Gastroesophageal sphincter (tissue), 4 donors: ENCODE measurements at regions not wholly inside any gene's neighbourhood (a gene's known extent, or its start where the extent isn't known, plus 50 kb on each side); places are given as distances from the start of the nearest gene placed in this dataset.

Source experiments
- ATAC-seq: fragments of 150-250 bp; one replicate; pipeline ENCODE4 v1.9.1; 2016; ENCODE audit warnings: mild to moderate bottlenecking, moderate library complexity
- H3K27ac ChIP-seq, 4 donors: fragments of 200-600 bp; sonication (generic) in 3 of 4; 1 replicate in 3 of 4; 2 replicates in 1 of 4; pipeline ENCODE4 v1.5.1; 2016 to 2019
- H3K27me3 ChIP-seq: fragments of 200-600 bp; sonication (generic); one replicate; pipeline ENCODE4 v1.5.1; 2019
- H3K36me3 ChIP-seq, 2 donors: fragments of 200-600 bp; sonication (generic); one replicate each; pipeline ENCODE4 v1.5.1; 2019; ENCODE audit warnings: control low read depth in 1 of 2
- H3K4me1 ChIP-seq, 3 donors: fragments of 200-600 bp; sonication (generic); 1 replicate in 2 of 3; 2 replicates in 1 of 3; pipeline ENCODE4 v1.5.1; 2016 to 2019; ENCODE audit warnings: control low read depth in 2 of 3
- H3K4me3 ChIP-seq, 2 donors: fragments of 200-600 bp; sonication (generic); one replicate each; pipeline ENCODE4 v1.5.1; 2019; ENCODE audit warnings: mild to moderate bottlenecking in 1 of 2, moderate library complexity in 1 of 2
- H3K9me3 ChIP-seq, 3 donors: fragments of 200-600 bp; sonication (generic); one replicate each; pipeline ENCODE4 v1.5.1; 2017 to 2019; ENCODE audit warnings: control low read depth in 2 of 3
- EP300 ChIP-seq: sonication (generic); formaldehyde crosslinking; IDR thresholded peaks from one replicate; pipeline ENCODE4 v1.6.1; 2017; ENCODE audit warnings: antibody characterized with exemption, mild to moderate bottlenecking
- POLR2A ChIP-seq, 2 donors: fragments of 450-650 bp; IDR thresholded peaks; one replicate each; pipeline ENCODE4 v1.6.1; 2017; ENCODE audit warnings: antibody characterized with exemption in 2 of 2, mild to moderate bottlenecking in 2 of 2, moderate library complexity in 1 of 2
- POLR2AphosphoS5 ChIP-seq: sonication (generic); formaldehyde crosslinking; IDR thresholded peaks from one replicate; pipeline ENCODE4 v1.6.1; 2017; ENCODE audit warnings: antibody characterized with exemption
- WGBS, 2 donors: methylation state at CpG; one replicate each; pipeline ENCODE4 v1.1.5; 2018; ENCODE audit warnings: low coverage in 1 of 2; 5-methylcytosine and 5-hydroxymethylcytosine counted together
- TF ChIP-seq, protein P1 (sequence below), 4 experiments: fragments of 200-600 bp in 2 of 4; fragments of 450-650 bp in 2 of 4; sonication (generic) in 1 of 4; IDR thresholded peaks; one replicate each; pipeline ENCODE4 v1.5.1; 2017 to 2019; ENCODE audit warnings: antibody characterized with exemption in 4 of 4, mild to moderate bottlenecking in 2 of 4, moderate library complexity in 2 of 4

DNA sequence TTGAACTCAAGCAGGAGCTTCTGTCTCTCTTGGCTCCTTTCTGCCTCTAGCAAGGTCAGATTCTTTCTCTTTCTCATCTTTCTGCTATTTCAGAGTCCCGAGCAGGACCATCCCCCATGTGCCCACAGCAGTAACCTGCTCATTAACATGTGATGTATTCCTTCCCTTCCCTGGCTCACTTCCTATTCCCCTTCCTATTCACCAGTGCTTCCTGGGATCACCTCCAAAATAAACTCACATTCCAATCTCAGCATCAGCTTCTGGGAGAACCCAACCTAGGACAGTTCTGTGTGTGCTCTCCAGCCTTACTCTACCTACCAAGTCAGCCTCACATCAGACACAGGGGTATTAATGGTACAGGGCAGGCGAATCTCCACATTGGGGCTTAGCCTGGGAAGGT lies 546.4 kb upstream of the SALL1 start:
- whole genome bisulfite sequencing, 2 donors = 8 to 17% methylated on average over 1 of the region's 2 CpGs
- TF ChIP-seq EP300 = no peak
- TF ChIP-seq POLR2AphosphoS5 = no peak
- TF ChIP-seq, protein P1, sequence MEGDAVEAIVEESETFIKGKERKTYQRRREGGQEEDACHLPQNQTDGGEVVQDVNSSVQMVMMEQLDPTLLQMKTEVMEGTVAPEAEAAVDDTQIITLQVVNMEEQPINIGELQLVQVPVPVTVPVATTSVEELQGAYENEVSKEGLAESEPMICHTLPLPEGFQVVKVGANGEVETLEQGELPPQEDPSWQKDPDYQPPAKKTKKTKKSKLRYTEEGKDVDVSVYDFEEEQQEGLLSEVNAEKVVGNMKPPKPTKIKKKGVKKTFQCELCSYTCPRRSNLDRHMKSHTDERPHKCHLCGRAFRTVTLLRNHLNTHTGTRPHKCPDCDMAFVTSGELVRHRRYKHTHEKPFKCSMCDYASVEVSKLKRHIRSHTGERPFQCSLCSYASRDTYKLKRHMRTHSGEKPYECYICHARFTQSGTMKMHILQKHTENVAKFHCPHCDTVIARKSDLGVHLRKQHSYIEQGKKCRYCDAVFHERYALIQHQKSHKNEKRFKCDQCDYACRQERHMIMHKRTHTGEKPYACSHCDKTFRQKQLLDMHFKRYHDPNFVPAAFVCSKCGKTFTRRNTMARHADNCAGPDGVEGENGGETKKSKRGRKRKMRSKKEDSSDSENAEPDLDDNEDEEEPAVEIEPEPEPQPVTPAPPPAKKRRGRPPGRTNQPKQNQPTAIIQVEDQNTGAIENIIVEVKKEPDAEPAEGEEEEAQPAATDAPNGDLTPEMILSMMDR (IDR thresholded peaks at IDR 0.05) = no peak
- no peak for TF ChIP-seq POLR2A (IDR thresholded peaks at IDR 0.05)
- no peaks in the 10 kb centered on the region for H3K27me3 ChIP-seq
- no peaks in the 10 kb centered on the region for H3K36me3 ChIP-seq
- no peak overlapping the region for H3K27ac ChIP-seq
- peaks cover 0 to 11% (median 0%) of the 10 kb centered on the region in 3 donors for H3K9me3 ChIP-seq
- H3K4me1 ChIP-seq = no peaks in the 10 kb centered on the region
- ATAC-seq = no peak
- H3K4me3 ChIP-seq = no peak overlapping the region

DNA sequence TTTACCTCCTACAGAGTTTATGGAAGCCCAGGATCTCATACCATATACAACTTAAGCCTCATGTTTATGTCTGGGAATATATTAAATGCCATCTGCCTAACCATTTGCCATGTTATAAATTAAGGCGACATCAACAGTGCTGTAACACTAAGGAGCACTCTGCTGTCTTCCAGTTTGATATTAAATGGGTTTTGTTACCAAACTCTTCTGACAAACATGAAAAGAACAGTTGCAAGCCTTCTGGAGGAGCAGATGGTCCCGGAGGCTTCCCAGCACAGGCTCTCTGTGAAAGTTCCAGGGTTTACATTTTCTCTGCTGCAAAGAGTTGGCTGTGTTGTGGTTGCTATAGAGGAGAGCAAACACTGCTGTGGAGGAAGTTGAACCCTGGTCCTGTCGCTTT lies 545.3 kb upstream of the SALL1 start:
- no peaks in the 10 kb centered on the region for H3K27me3 ChIP-seq
- no peak for ATAC-seq
- no peak overlapping the region for H3K4me3 ChIP-seq
- no peaks in the 10 kb centered on the region for H3K4me1 ChIP-seq
- H3K36me3 ChIP-seq = no peaks in the 10 kb centered on the region
- TF ChIP-seq EP300 = no peak
- TF ChIP-seq POLR2AphosphoS5 = no peak
- TF ChIP-seq, protein P1 (IDR thresholded peaks at IDR 0.05) = no peak
- TF ChIP-seq POLR2A (IDR thresholded peaks at IDR 0.05) = no peak
- no peak overlapping the region for H3K27ac ChIP-seq
- 23% methylated on average over 3 of the region's 3 CpGs; no CpG with 5 or more reads in 1 of the 2 donors for WGBS, 2 donors
- peaks cover 0 to 11% (median 0%) of the 10 kb centered on the region in 3 donors for H3K9me3 ChIP-seq

DNA sequence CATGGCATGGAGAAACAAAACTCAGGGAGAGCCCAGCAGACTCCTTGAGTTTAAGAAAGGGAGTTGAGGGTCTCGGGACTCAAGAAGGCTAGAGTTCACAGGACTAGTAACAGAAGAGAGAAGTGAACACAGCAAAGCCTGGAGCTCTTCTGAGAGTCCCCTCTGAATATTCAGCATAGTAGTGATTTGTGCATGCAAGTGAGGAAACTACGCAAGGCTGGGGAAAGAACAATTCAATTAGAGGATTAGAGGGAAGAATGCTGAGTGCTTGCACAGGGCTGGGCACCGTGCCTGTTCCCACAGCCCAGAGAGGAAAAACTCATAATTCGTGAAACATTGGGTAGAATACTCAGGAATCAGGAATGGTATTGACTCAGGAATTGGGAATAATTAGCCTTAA lies 540.0 kb upstream of the SALL1 start:
- no peak for ATAC-seq
- H3K9me3 ChIP-seq = peaks cover 0 to 17% (median 0%) of the 10 kb centered on the region in 3 donors
- H3K27me3 ChIP-seq = no peaks in the 10 kb centered on the region
- H3K36me3 ChIP-seq = no peaks in the 10 kb centered on the region
- no peaks in the 10 kb centered on the region for H3K4me1 ChIP-seq
- H3K27ac ChIP-seq = no peak overlapping the region
- 76 to 84% methylated on average over 3 of the region's 4 CpGs for WGBS, 2 donors
- no peak overlapping the region for H3K4me3 ChIP-seq
- no peak for TF ChIP-seq EP300
- TF ChIP-seq POLR2A (IDR thresholded peaks at IDR 0.05) = no peak
- TF ChIP-seq, protein P1 (IDR thresholded peaks at IDR 0.05) = no peak
- no peak for TF ChIP-seq POLR2AphosphoS5

DNA sequence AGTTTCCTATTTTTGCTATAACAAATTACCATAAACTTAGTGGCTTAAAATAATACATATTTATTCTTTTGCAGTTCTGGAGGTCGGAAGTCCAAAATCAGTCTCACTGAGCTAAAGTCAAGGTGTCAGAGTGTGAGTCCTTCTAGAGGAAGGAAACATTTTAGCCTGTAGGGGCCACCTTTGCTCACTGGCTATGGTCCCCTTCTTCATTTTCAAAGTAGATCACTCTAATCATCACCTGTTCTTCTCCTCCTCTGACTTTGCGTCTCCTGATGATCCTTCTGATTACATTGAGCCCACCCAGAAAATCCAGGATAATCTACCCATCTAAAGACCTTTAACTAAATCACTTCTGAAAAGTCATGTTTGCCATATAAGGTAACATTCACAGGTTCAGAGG lies 534.4 kb upstream of the SALL1 start:
- Histone ChIP-seq H3K27ac (no peak overlapping the region), H3K4me1 (no peaks in the 10 kb centered on the region), H3K4me3 (no peak overlapping the region), H3K9me3 (no peaks in the 10 kb centered on the region), H3K27me3 (no peaks in the 10 kb centered on the region), H3K36me3 (no peaks in the 10 kb centered on the region)
- no peak for ATAC-seq
- 72 to 89% methylated on average over 2 of the region's 2 CpGs for WGBS, 2 donors
- TF ChIP-seq EP300 (no peak), POLR2AphosphoS5 (no peak), POLR2A (IDR thresholded peaks at IDR 0.05) (no peak)
- TF ChIP-seq, protein P1 (IDR thresholded peaks at IDR 0.05) = no peak

DNA sequence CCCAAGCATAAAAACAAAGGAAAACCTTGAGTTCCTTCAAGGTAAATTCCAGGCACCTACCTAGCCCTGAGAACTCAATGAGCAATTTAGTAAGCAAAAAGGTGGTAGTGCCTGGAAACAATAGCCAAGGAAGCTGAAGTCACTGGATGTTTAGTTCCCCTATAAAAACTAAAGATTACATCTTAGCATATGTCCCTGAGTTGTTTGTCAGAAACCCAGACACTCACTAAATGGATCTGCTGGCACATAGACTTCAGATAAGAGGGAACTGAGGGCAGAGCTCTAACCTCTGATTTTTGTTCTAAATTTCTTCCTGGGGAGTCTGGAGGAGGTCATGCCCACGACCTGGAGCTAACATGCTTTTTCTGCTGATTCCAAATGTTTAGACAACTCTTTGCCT lies 532.8 kb upstream of the SALL1 start:
- 23% methylated on average over 1 of the region's 1 CpG; no CpG with 5 or more reads in 1 of the 2 donors for WGBS, 2 donors

More for the DNA sequence above, 532.8 kb upstream of the SALL1 start:
- Histone ChIP-seq H3K27me3 (no peaks in the 10 kb centered on the region), H3K9me3 (no peaks in the 10 kb centered on the region), H3K4me3 (no peak overlapping the region), H3K27ac (no peak overlapping the region), H3K4me1 (no peaks in the 10 kb centered on the region), H3K36me3 (no peaks in the 10 kb centered on the region)
- no peak for TF ChIP-seq POLR2A (IDR thresholded peaks at IDR 0.05)
- TF ChIP-seq EP300 = no peak
- TF ChIP-seq, protein P1 (IDR thresholded peaks at IDR 0.05) = no peak
- no peak for TF ChIP-seq POLR2AphosphoS5
- ATAC-seq = no peak
